T-helper 17 cell (primary cell): ENCODE measurements at regions not wholly inside any gene's neighbourhood (a gene's known extent, or its start where the extent isn't known, plus 50 kb on each side); places are given as distances from the start of the nearest gene placed in this dataset.
A peak's percentile ranks its signal among the peaks of the same experiment; 100 is the strongest.
"Not testable (repeated sequence)": the region's sequence is repeated elsewhere in the genome, so short reads cannot be mapped to it uniquely, and the experiment has no call there.

Experiments
- ATAC-seq: fragments of 150-1000 bp; cut with Tn5 transposase; 2 replicates; pipeline ENCODE4 v1.10.0; 2021; ENCODE audit warnings: mild to moderate bottlenecking, moderate library complexity
- DNase-seq, 3 donors: peaks; one replicate each; pipeline versions ENCODE4 v3.0.0 to v3.0.0-alpha.2; 2020 to 2021
- H3K9me3 ChIP-seq: one replicate; pipeline ENCODE4 v1.7.0; 2013; ENCODE audit warnings: low read length, mild to moderate bottlenecking; ENCODE audit not compliant: control insufficient read depth, poor library complexity, severe bottlenecking
- H3K27ac Mint-ChIP-seq: one replicate; pipeline ENCODE4 v1.8.0; 2022; ENCODE audit warnings: mild to moderate bottlenecking, moderate library complexity, mixed read lengths
- H3K27me3 Mint-ChIP-seq: one replicate; pipeline ENCODE4 v1.8.0; 2022; ENCODE audit warnings: mixed read lengths
- H3K36me3 Mint-ChIP-seq: one replicate; pipeline ENCODE4 v1.8.0; 2022; ENCODE audit warnings: low read depth, mixed read lengths
- H3K4me1 Mint-ChIP-seq: one replicate; pipeline ENCODE4 v1.8.0; 2022; ENCODE audit warnings: mild to moderate bottlenecking, mixed read lengths
- H3K4me3 Mint-ChIP-seq: one replicate; pipeline ENCODE4 v1.8.0; 2022; ENCODE audit warnings: mild to moderate bottlenecking, moderate library complexity, mixed read lengths

GRCh38 chr3:104445252-104445919, 921.3 kb upstream of the ALCAM start:
- DNase-seq, H3K27me3 Mint-ChIP-seq, H3K4me1 Mint-ChIP-seq, ATAC-seq, H3K36me3 Mint-ChIP-seq, H3K9me3 ChIP-seq, H3K4me3 Mint-ChIP-seq, H3K27ac Mint-ChIP-seq: not testable (repeated sequence)

GRCh38 chr3:104447681-104448080, 919.0 kb upstream of the ALCAM start:
- DNase-seq = no peak
- no peak for ATAC-seq
- no peaks in the 10 kb centered on the region for H3K9me3 ChIP-seq
- Mint-ChIP-seq H3K27ac (no peak overlapping the region), H3K27me3 (no peaks in the 10 kb centered on the region), H3K36me3 (no peaks in the 10 kb centered on the region), H3K4me3 (no peak overlapping the region), H3K4me1 (no peaks in the 10 kb centered on the region)

- no peak for DNase-seq
- H3K27ac Mint-ChIP-seq = peak overlapping the region; percentile 57
- no peak for ATAC-seq
- H3K4me1 Mint-ChIP-seq = no peaks in the 10 kb centered on the region
- H3K36me3 Mint-ChIP-seq = no peaks in the 10 kb centered on the region
- H3K27me3 Mint-ChIP-seq = no peaks in the 10 kb centered on the region
- H3K9me3 ChIP-seq = no peaks in the 10 kb centered on the region
- H3K4me3 Mint-ChIP-seq = no peak overlapping the region
These were observed 914.0 kb upstream of the ALCAM start for GRCh38 chr3:104452697-104453096.

- no peaks in the 10 kb centered on the region for H3K9me3 ChIP-seq
- peaks cover 2% of the 10 kb centered on the region for H3K4me1 Mint-ChIP-seq
- H3K36me3 Mint-ChIP-seq = no peaks in the 10 kb centered on the region
- no peaks in the 10 kb centered on the region for H3K27me3 Mint-ChIP-seq
- DNase-seq (no peak), ATAC-seq (no peak)
- H3K4me3 Mint-ChIP-seq = no peak overlapping the region
- no peak overlapping the region for H3K27ac Mint-ChIP-seq
These were observed 908.1 kb upstream of the ALCAM start for GRCh38 chr3:104458657-104459056.

- Mint-ChIP-seq H3K36me3 (no peaks in the 10 kb centered on the region), H3K4me3 (no peak overlapping the region), H3K27me3 (no peaks in the 10 kb centered on the region), H3K4me1 (peaks cover 2% of the 10 kb centered on the region), H3K27ac (no peak overlapping the region)
- no peaks in the 10 kb centered on the region for H3K9me3 ChIP-seq
- no peak for ATAC-seq
- DNase-seq = no peak
These were observed 906.0 kb upstream of the ALCAM start for GRCh38 chr3:104460477-104461406.

- Mint-ChIP-seq H3K4me1 (peaks cover 2% of the 10 kb centered on the region), H3K36me3 (no peaks in the 10 kb centered on the region), H3K27ac (no peak overlapping the region), H3K27me3 (no peaks in the 10 kb centered on the region), H3K4me3 (no peak overlapping the region)
- no peak for ATAC-seq
- no peaks in the 10 kb centered on the region for H3K9me3 ChIP-seq
- DNase-seq = no peak
These were observed 905.3 kb upstream of the ALCAM start for GRCh38 chr3:104461431-104461830.

- Mint-ChIP-seq H3K4me3 (no peak overlapping the region), H3K27ac (no peak overlapping the region), H3K36me3 (no peaks in the 10 kb centered on the region), H3K27me3 (no peaks in the 10 kb centered on the region), H3K4me1 (no peaks in the 10 kb centered on the region)
- H3K9me3 ChIP-seq = no peaks in the 10 kb centered on the region
- no peak for DNase-seq
- no peak for ATAC-seq
These were observed 894.5 kb upstream of the ALCAM start for GRCh38 chr3:104472221-104472620.

- Mint-ChIP-seq H3K36me3 (no peaks in the 10 kb centered on the region), H3K27ac (no peak overlapping the region), H3K4me1 (no peaks in the 10 kb centered on the region), H3K4me3 (no peak overlapping the region), H3K27me3 (no peaks in the 10 kb centered on the region)
- DNase-seq (no peak), ATAC-seq (no peak)
- H3K9me3 ChIP-seq = no peaks in the 10 kb centered on the region
These were observed 892.7 kb upstream of the ALCAM start for GRCh38 chr3:104474011-104474410.

GRCh38 chr3:104503022-104503421, 863.7 kb upstream of the ALCAM start:
- Mint-ChIP-seq H3K27me3 (no peaks in the 10 kb centered on the region), H3K27ac (no peak overlapping the region), H3K4me1 (no peaks in the 10 kb centered on the region), H3K4me3 (no peak overlapping the region), H3K36me3 (no peaks in the 10 kb centered on the region)
- DNase-seq (no peak), ATAC-seq (no peak)
- no peaks in the 10 kb centered on the region for H3K9me3 ChIP-seq

- H3K9me3 ChIP-seq = no peaks in the 10 kb centered on the region
- ATAC-seq = no peak
- Mint-ChIP-seq H3K27me3 (no peaks in the 10 kb centered on the region), H3K27ac (no peak overlapping the region), H3K36me3 (no peaks in the 10 kb centered on the region), H3K4me1 (no peaks in the 10 kb centered on the region), H3K4me3 (no peak overlapping the region)
- no peak for DNase-seq
These were observed 856.4 kb upstream of the ALCAM start for GRCh38 chr3:104510131-104510849.

GRCh38 chr3:104514371-104514770, 852.3 kb upstream of the ALCAM start:
- Mint-ChIP-seq H3K27me3 (peaks cover 7% of the 10 kb centered on the region), H3K4me3 (no peak overlapping the region), H3K4me1 (peaks cover 4% of the 10 kb centered on the region), H3K27ac (no peak overlapping the region), H3K36me3 (no peaks in the 10 kb centered on the region)
- H3K9me3 ChIP-seq = no peaks in the 10 kb centered on the region
- no peak for ATAC-seq
- no peak for DNase-seq

- Mint-ChIP-seq H3K27me3 (peaks cover 11% of the 10 kb centered on the region), H3K4me3 (no peak overlapping the region), H3K36me3 (no peaks in the 10 kb centered on the region), H3K4me1 (peaks cover 8% of the 10 kb centered on the region), H3K27ac (no peak overlapping the region)
- no peaks in the 10 kb centered on the region for H3K9me3 ChIP-seq
- DNase-seq (no peak), ATAC-seq (no peak)
These were observed 851.9 kb upstream of the ALCAM start for GRCh38 chr3:104514776-104515175.

GRCh38 chr3:104519068-104519467, 847.6 kb upstream of the ALCAM start:
- Mint-ChIP-seq H3K4me1 (peaks cover 8% of the 10 kb centered on the region), H3K4me3 (no peak overlapping the region), H3K27ac (no peak overlapping the region), H3K27me3 (peaks cover 19% of the 10 kb centered on the region), H3K36me3 (no peaks in the 10 kb centered on the region)
- H3K9me3 ChIP-seq = no peaks in the 10 kb centered on the region
- DNase-seq (no peak), ATAC-seq (no peak)
